Ascending aorta (tissue), 2 donors: ENCODE measurements at regions not wholly inside any gene's neighbourhood (a gene's known extent, or its start where the extent isn't known, plus 50 kb on each side); places are given as distances from the start of the nearest gene placed in this dataset.

ENCODE experiments used
- DNase-seq, 2 donors: peaks; one replicate each; pipeline ENCODE4 v3.0.0-alpha.2; 2019; ENCODE audit warnings: low spot score in 2 of 2
- H3K27ac ChIP-seq, 2 donors: fragments of 200-600 bp; sonication (generic); one replicate each; pipeline ENCODE4 v1.5.1; 2016 to 2017; ENCODE audit warnings: mild to moderate bottlenecking in 1 of 2
- H3K27me3 ChIP-seq: fragments of 200-600 bp; sonication (generic); one replicate; pipeline ENCODE4 v1.5.1; 2017
- H3K36me3 ChIP-seq, 2 donors: fragments of 200-600 bp; sonication (generic); one replicate each; pipeline ENCODE4 v1.5.1; 2016
- H3K4me1 ChIP-seq, 2 donors: fragments of 200-600 bp; sonication (generic); one replicate each; pipeline ENCODE4 v1.5.1; 2016 to 2017; ENCODE audit warnings: mild to moderate bottlenecking in 1 of 2
- H3K4me3 ChIP-seq, 2 donors: fragments of 200-600 bp; sonication (generic); one replicate each; pipeline ENCODE4 v1.5.1; 2016 to 2017; ENCODE audit warnings: mild to moderate bottlenecking in 1 of 2
- H3K9me3 ChIP-seq, 2 donors: fragments of 200-600 bp; sonication (generic); one replicate each; pipeline ENCODE4 v1.5.1; 2016
- CTCF ChIP-seq, 3 experiments: fragments of 200-600 bp in 2 of 3; fragments of 450-650 bp in 1 of 3; sonication (generic) in 2 of 3; IDR thresholded peaks; one replicate each; pipeline ENCODE4 v1.5.1; 2016 to 2019; ENCODE audit warnings: antibody characterized with exemption in 3 of 3, mild to moderate bottlenecking in 1 of 3, moderate library complexity in 1 of 3
- intact Hi-C: fragments of 100-400 bp; cut with DNase I; formaldehyde crosslinking; loops from one replicate; pipeline ENCODE4 v1.15.1; 2023

GRCh38 chr10:128210215-128211063 is 84.2 kb upstream of the MKI67 start:
- peak overlapping the region; percentile 44 to 65 for H3K4me3 ChIP-seq
- H3K27ac ChIP-seq = no peak overlapping the region
- H3K36me3 ChIP-seq = no peaks in the 10 kb centered on the region
- TF ChIP-seq CTCF (IDR thresholded peaks at IDR 0.05) = peak; percentile 23 to 66 (median 50)
- peak in 1 of 2 donors; percentile 75 for DNase-seq
- H3K9me3 ChIP-seq = no peaks in the 10 kb centered on the region
- H3K4me1 ChIP-seq = no peaks in the 10 kb centered on the region
- intact Hi-C loops = no loop called here
- H3K27me3 ChIP-seq = peaks cover 6% of the 10 kb centered on the region

DNA sequence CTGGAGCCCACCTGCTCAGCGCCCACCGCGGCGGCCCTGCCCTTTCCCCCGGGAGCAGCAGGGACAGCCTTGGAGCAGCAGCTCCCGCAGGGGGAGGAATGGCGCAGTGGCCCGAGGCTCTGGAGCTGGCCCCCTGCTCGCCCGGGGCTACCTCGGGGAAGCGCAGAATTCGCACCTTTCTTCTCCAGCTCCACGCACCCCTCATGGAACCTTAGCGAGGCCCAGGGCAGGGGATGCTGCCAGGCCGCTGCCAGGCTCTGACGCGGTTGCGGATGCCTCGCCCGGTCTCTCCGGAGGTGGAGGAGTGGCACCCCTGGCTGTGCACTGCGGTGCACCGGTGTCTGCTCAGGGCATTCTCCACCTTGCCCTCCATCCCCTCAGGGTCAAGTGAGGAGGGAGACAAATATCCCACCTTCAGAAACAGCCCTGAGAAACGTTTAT is 84.9 kb upstream of the MKI67 start:
- Histone ChIP-seq H3K9me3 (no peaks in the 10 kb centered on the region), H3K36me3 (no peaks in the 10 kb centered on the region), H3K4me1 (no peaks in the 10 kb centered on the region), H3K27me3 (peaks cover 6% of the 10 kb centered on the region), H3K27ac (no peak overlapping the region), H3K4me3 (peak overlapping the region; percentile 44 to 65)
- no peak for DNase-seq
- intact Hi-C loops = no loop called here
- no peak for TF ChIP-seq CTCF (IDR thresholded peaks at IDR 0.05)

GRCh38 chr10:128211953-128212727 is 85.9 kb upstream of the MKI67 start:
- H3K9me3 ChIP-seq = no peaks in the 10 kb centered on the region
- peak overlapping the region in 1 of 2 donors; percentile 35 for H3K4me3 ChIP-seq
- intact Hi-C loops = no loop called here
- no peaks in the 10 kb centered on the region for H3K4me1 ChIP-seq
- no peak overlapping the region for H3K27ac ChIP-seq
- H3K36me3 ChIP-seq = no peaks in the 10 kb centered on the region
- peak in 1 of 2 donors; percentile 85 for DNase-seq
- peaks cover 6% of the 10 kb centered on the region for H3K27me3 ChIP-seq
- TF ChIP-seq CTCF (IDR thresholded peaks at IDR 0.05) = peak; percentile 39 to 81 (median 72)

DNA sequence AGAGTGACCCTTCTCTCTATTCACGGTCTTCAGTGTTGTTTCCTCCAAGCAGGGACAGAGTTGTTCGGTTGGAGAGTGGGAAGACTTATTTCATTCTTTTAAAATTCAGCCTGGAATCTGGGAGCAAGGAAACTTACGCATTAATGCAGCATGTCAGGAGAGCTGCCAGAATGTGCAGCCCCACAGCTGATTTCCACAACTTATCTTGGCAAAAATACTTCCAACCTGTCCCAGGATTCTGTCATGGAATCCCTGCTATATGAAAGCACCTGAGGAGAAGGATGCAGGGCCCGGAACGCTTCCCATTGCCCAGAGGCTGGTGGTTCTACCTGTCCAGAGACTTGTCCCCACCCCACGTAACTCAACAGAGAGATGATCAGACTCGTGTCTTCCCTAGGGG is 86.9 kb upstream of the MKI67 start:
- no peak overlapping the region for H3K4me3 ChIP-seq
- no peaks in the 10 kb centered on the region for H3K36me3 ChIP-seq
- H3K4me1 ChIP-seq = no peaks in the 10 kb centered on the region
- TF ChIP-seq CTCF (IDR thresholded peaks at IDR 0.05) = no peak
- intact Hi-C loops = no loop called here
- no peak for DNase-seq
- H3K9me3 ChIP-seq = no peaks in the 10 kb centered on the region
- H3K27ac ChIP-seq = no peak overlapping the region
- H3K27me3 ChIP-seq = peaks cover 6% of the 10 kb centered on the region

DNA sequence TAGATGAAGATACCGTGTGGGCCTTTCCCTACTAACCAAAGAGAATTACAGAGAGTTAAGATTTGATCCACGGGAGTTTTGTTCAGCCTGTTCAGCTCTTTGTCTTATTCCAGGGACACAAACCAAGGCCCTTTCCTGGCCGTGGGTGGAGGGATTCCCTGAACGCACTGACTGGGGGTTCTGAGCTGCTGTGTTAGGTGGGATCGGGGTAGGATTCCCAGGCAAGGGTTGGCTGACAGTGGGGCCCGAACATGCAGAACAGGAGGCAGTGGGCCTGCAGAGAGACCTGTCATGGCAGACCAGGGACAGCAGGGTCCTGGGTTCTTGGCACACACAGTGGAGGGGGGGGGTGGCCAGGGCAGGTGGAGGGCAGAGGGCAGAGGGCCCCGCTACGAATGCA is 89.5 kb upstream of the MKI67 start:
- H3K36me3 ChIP-seq = no peaks in the 10 kb centered on the region
- no peak overlapping the region for H3K4me3 ChIP-seq
- no peak for DNase-seq
- H3K27ac ChIP-seq = no peak overlapping the region
- intact Hi-C loops = no loop called here
- H3K4me1 ChIP-seq = no peaks in the 10 kb centered on the region
- no peak for TF ChIP-seq CTCF (IDR thresholded peaks at IDR 0.05)
- no peaks in the 10 kb centered on the region for H3K9me3 ChIP-seq
- H3K27me3 ChIP-seq = peaks cover 4% of the 10 kb centered on the region
